ENCODE measurements at regions not wholly inside any gene's neighbourhood (a gene's known extent, or its start where the extent isn't known, plus 50 kb on each side); places are given as distances from the start of the nearest gene placed in this dataset.

- H3K36me3 ChIP-seq (replicated peaks), result no peaks in the 10 kb centered on the region
- H3K27me3 ChIP-seq (ENCODE audit: low read depth), result peaks cover 5% of the 10 kb centered on the region; the same call in 1 of the 2 replicates
- in situ Hi-C loops (cut with MboI; ENCODE audit: low sequenced_read_pairs), result no loop called here
- H3K9me3 ChIP-seq, result no peaks in the 10 kb centered on the region
- no peak for DNase-seq (ENCODE audit: low spot score in 2 of 2)
- H3K4me3 ChIP-seq, result no peak overlapping the region
- no peaks in the 10 kb centered on the region for H3K4me1 ChIP-seq
Measured at GRCh38 chr4:16450724-16451123, 224.5 kb upstream of the TAPT1 start.

GRCh38 chr4:16450031-16450430 is 223.8 kb upstream of the TAPT1 start:
- no peak for DNase-seq (ENCODE audit: low spot score in 2 of 2)
- no peaks in the 10 kb centered on the region for H3K36me3 ChIP-seq (replicated peaks)
- H3K27me3 ChIP-seq (ENCODE audit: low read depth), result 0 out of 2 replicates have a peak, but pooled peaks cover 3% of the 10 kb centered on the region
- H3K9me3 ChIP-seq, result no peaks in the 10 kb centered on the region
- in situ Hi-C loops (cut with MboI; ENCODE audit: low sequenced_read_pairs), result no loop called here
- H3K4me1 ChIP-seq, result no peaks in the 10 kb centered on the region
- no peak overlapping the region for H3K4me3 ChIP-seq

- Histone ChIP-seq H3K4me1 (no peaks in the 10 kb centered on the region), H3K36me3 (replicated peaks) (no peaks in the 10 kb centered on the region), H3K9me3 (no peaks in the 10 kb centered on the region), H3K4me3 (no peak overlapping the region), H3K27me3 (ENCODE audit: low read depth) (peaks cover 3% of the 10 kb centered on the region; the same call in 1 of the 2 replicates)
- no peak for DNase-seq (ENCODE audit: low spot score in 2 of 2)
- in situ Hi-C loops (cut with MboI; ENCODE audit: low sequenced_read_pairs), result no loop called here
Measured at GRCh38 chr4:16449406-16449805, 223.1 kb upstream of the TAPT1 start.

- no peak for DNase-seq (ENCODE audit: low spot score in 2 of 2)
- H3K27me3 ChIP-seq (ENCODE audit: low read depth), result peaks cover 3% of the 10 kb centered on the region; the same call in 1 of the 2 replicates
- H3K9me3 ChIP-seq, result no peaks in the 10 kb centered on the region
- no peaks in the 10 kb centered on the region for H3K36me3 ChIP-seq (replicated peaks)
- in situ Hi-C loops (cut with MboI; ENCODE audit: low sequenced_read_pairs), result no loop called here
- H3K4me1 ChIP-seq, result no peaks in the 10 kb centered on the region
- no peak overlapping the region for H3K4me3 ChIP-seq
Measured at GRCh38 chr4:16448241-16448840, 222.1 kb upstream of the TAPT1 start.

GRCh38 chr4:16443504-16444088 is 217.3 kb upstream of the TAPT1 start:
- peak in 1 of 2 experiments; percentile 33 for DNase-seq (ENCODE audit: low spot score in 2 of 2)
- Histone ChIP-seq H3K4me3 (no peak overlapping the region), H3K9me3 (no peaks in the 10 kb centered on the region), H3K4me1 (no peaks in the 10 kb centered on the region), H3K36me3 (replicated peaks) (no peaks in the 10 kb centered on the region), H3K27me3 (ENCODE audit: low read depth) (peaks cover 5% of the 10 kb centered on the region)
- in situ Hi-C loops (cut with MboI; ENCODE audit: low sequenced_read_pairs), result no loop called here

GRCh38 chr4:16442296-16442695 is 216.0 kb upstream of the TAPT1 start:
- in situ Hi-C loops (cut with MboI; ENCODE audit: low sequenced_read_pairs), result no loop called here
- DNase-seq (ENCODE audit: low spot score in 2 of 2), result no peak
- no peaks in the 10 kb centered on the region for H3K4me1 ChIP-seq
- no peak overlapping the region for H3K4me3 ChIP-seq
- H3K36me3 ChIP-seq (replicated peaks), result no peaks in the 10 kb centered on the region
- no peaks in the 10 kb centered on the region; the same call in 1 of the 2 replicates for H3K9me3 ChIP-seq
- H3K27me3 ChIP-seq (ENCODE audit: low read depth), result peaks cover 5% of the 10 kb centered on the region

GRCh38 chr4:16439768-16440167 is 213.5 kb upstream of the TAPT1 start:
- H3K4me1 ChIP-seq, result no peaks in the 10 kb centered on the region
- no peak for DNase-seq (ENCODE audit: low spot score in 2 of 2)
- in situ Hi-C loops (cut with MboI; ENCODE audit: low sequenced_read_pairs), result loop anchor here (10.0 kb wide), 1 partner anchor 155 kb away; no protein-coding TSS in a partner anchor
- peaks cover 5% of the 10 kb centered on the region for H3K27me3 ChIP-seq (ENCODE audit: low read depth)
- no peaks in the 10 kb centered on the region; the same call in 1 of the 2 replicates for H3K9me3 ChIP-seq
- H3K36me3 ChIP-seq (replicated peaks), result no peaks in the 10 kb centered on the region
- H3K4me3 ChIP-seq, result no peak overlapping the region

GRCh38 chr4:16438986-16439385 is 212.7 kb upstream of the TAPT1 start:
- Histone ChIP-seq H3K36me3 (replicated peaks) (no peaks in the 10 kb centered on the region), H3K4me1 (no peaks in the 10 kb centered on the region), H3K27me3 (ENCODE audit: low read depth) (peaks cover 5% of the 10 kb centered on the region), H3K9me3 (no peaks in the 10 kb centered on the region; the same call in 1 of the 2 replicates), H3K4me3 (no peak overlapping the region)
- DNase-seq (ENCODE audit: low spot score in 2 of 2), result no peak
- in situ Hi-C loops (cut with MboI; ENCODE audit: low sequenced_read_pairs), result loop anchor here (10.0 kb wide), 1 partner anchor 154 kb away; no protein-coding TSS in a partner anchor

GRCh38 chr4:16437836-16438235 is 211.6 kb upstream of the TAPT1 start:
- H3K36me3 ChIP-seq (replicated peaks), result no peaks in the 10 kb centered on the region
- in situ Hi-C loops (cut with MboI; ENCODE audit: low sequenced_read_pairs), result loop anchor here (10.0 kb wide), 1 partner anchor 153 kb away; no protein-coding TSS in a partner anchor
- DNase-seq (ENCODE audit: low spot score in 2 of 2), result no peak

GRCh38 chr4:16431866-16432265 is 205.6 kb upstream of the TAPT1 start:
- H3K9me3 ChIP-seq, result no peaks in the 10 kb centered on the region
- peaks cover 3% of the 10 kb centered on the region; the same call in 1 of the 2 replicates for H3K27me3 ChIP-seq (ENCODE audit: low read depth)
- no peak overlapping the region for H3K4me3 ChIP-seq
- H3K36me3 ChIP-seq (replicated peaks), result no peaks in the 10 kb centered on the region
- no peaks in the 10 kb centered on the region for H3K4me1 ChIP-seq
- in situ Hi-C loops (cut with MboI; ENCODE audit: low sequenced_read_pairs), result loop anchor here (10.0 kb wide), 1 partner anchor 147 kb away; no protein-coding TSS in a partner anchor
- no peak for DNase-seq (ENCODE audit: low spot score in 2 of 2)

More at GRCh38 chr4:16437836-16438235, 211.6 kb upstream of the TAPT1 start:
- Histone ChIP-seq H3K27me3 (ENCODE audit: low read depth) (peaks cover 7% of the 10 kb centered on the region), H3K4me3 (no peak overlapping the region), H3K4me1 (no peaks in the 10 kb centered on the region), H3K9me3 (no peaks in the 10 kb centered on the region; the same call in 1 of the 2 replicates)

GRCh38 chr4:16418814-16419213 is 192.5 kb upstream of the TAPT1 start:
- no peak overlapping the region for H3K4me3 ChIP-seq
- H3K9me3 ChIP-seq, result no peaks in the 10 kb centered on the region
- no peak for DNase-seq (ENCODE audit: low spot score in 2 of 2)
- H3K27me3 ChIP-seq (ENCODE audit: low read depth), result no peaks in the 10 kb centered on the region
- no peaks in the 10 kb centered on the region for H3K4me1 ChIP-seq
- in situ Hi-C loops (cut with MboI; ENCODE audit: low sequenced_read_pairs), result no loop called here
- H3K36me3 ChIP-seq (replicated peaks), result no peaks in the 10 kb centered on the region

- in situ Hi-C loops (cut with MboI; ENCODE audit: low sequenced_read_pairs), result no loop called here
Measured at GRCh38 chr4:16417198-16417597, 190.9 kb upstream of the TAPT1 start.

GRCh38 chr4:16416601-16417000 is 190.3 kb upstream of the TAPT1 start:
- Histone ChIP-seq H3K9me3 (no peaks in the 10 kb centered on the region), H3K36me3 (replicated peaks) (no peaks in the 10 kb centered on the region), H3K4me1 (no peaks in the 10 kb centered on the region), H3K4me3 (no peak overlapping the region), H3K27me3 (ENCODE audit: low read depth) (no peaks in the 10 kb centered on the region)
- peak in 1 of 2 experiments; percentile 11 for DNase-seq (ENCODE audit: low spot score in 2 of 2)
- in situ Hi-C loops (cut with MboI; ENCODE audit: low sequenced_read_pairs), result no loop called here

More at GRCh38 chr4:16417198-16417597, 190.9 kb upstream of the TAPT1 start:
- no peak overlapping the region for H3K4me3 ChIP-seq
- H3K27me3 ChIP-seq (ENCODE audit: low read depth), result no peaks in the 10 kb centered on the region
- no peaks in the 10 kb centered on the region for H3K36me3 ChIP-seq (replicated peaks)
- no peak for DNase-seq (ENCODE audit: low spot score in 2 of 2)
- H3K9me3 ChIP-seq, result no peaks in the 10 kb centered on the region
- no peaks in the 10 kb centered on the region for H3K4me1 ChIP-seq

- Histone ChIP-seq H3K4me3 (no peak overlapping the region), H3K36me3 (replicated peaks) (no peaks in the 10 kb centered on the region), H3K9me3 (no peaks in the 10 kb centered on the region), H3K4me1 (no peaks in the 10 kb centered on the region), H3K27me3 (ENCODE audit: low read depth) (no peaks in the 10 kb centered on the region)
- no peak for DNase-seq (ENCODE audit: low spot score in 2 of 2)
- in situ Hi-C loops (cut with MboI; ENCODE audit: low sequenced_read_pairs), result no loop called here
Measured at GRCh38 chr4:16415751-16416150, 189.5 kb upstream of the TAPT1 start.
